ENCODE measurements at regions not wholly inside any gene's neighbourhood (a gene's known extent, or its start where the extent isn't known, plus 50 kb on each side); places are given as distances from the start of the nearest gene placed in this dataset.

- no peaks in the 10 kb centered on the region for H3K9me3 ChIP-seq (ENCODE audit: low read depth, low read length, poor library complexity, severe bottlenecking)
- ChIA-PET CTCF (no interaction called here), POLR2A (ENCODE audit: low non-redundant PET) (no interaction called here)
- no peaks in the 10 kb centered on the region for H3K4me1 ChIP-seq (ENCODE audit: insufficient read depth, low read length, poor library complexity, severe bottlenecking)
- no peak for TF ChIP-seq CTCF (conservative IDR thresholded peaks at IDR 0.05; ENCODE audit: low read depth, low read length)
- no peak for TF ChIP-seq EZH2 (IDR thresholded peaks at IDR 0.05; ENCODE audit: borderline replicate concordance, low read depth, low read length, poor library complexity, severe bottlenecking)
- H3K27me3 ChIP-seq (replicated peaks; ENCODE audit: insufficient read depth, low read depth, low read length, poor library complexity): no peaks in the 10 kb centered on the region
- DNase-seq (ENCODE audit: low spot score): no peak
- BruUV-seq (replicated peaks): no TSS peak
- no peak overlapping the region for H3K4me3 ChIP-seq (ENCODE audit: low read depth, low read length, poor library complexity, severe bottlenecking)
- no peak overlapping the region for H3K27ac ChIP-seq (ENCODE audit: low read depth, low read length, poor library complexity, severe bottlenecking)
- intact Hi-C loops (cut with micrococcal nuclease; ENCODE audit: unreplicated experiment): no loop called here
- H3K36me3 ChIP-seq (ENCODE audit: insufficient read depth, low read length, poor library complexity, severe bottlenecking): no peaks in the 10 kb centered on the region
Measured at GRCh38 chr15:94934440-94934839, 703.1 kb downstream of the MCTP2 start.

GRCh38 chr15:94937242-94937641 lies 705.9 kb downstream of the MCTP2 start:
- CTCF ChIA-PET: no interaction called here
- Histone ChIP-seq H3K4me3 (ENCODE audit: low read depth, low read length, poor library complexity, severe bottlenecking) (no peak overlapping the region), H3K4me1 (ENCODE audit: insufficient read depth, low read length, poor library complexity, severe bottlenecking) (no peaks in the 10 kb centered on the region), H3K27me3 (replicated peaks; ENCODE audit: insufficient read depth, low read depth, low read length, poor library complexity) (no peaks in the 10 kb centered on the region), H3K36me3 (ENCODE audit: insufficient read depth, low read length, poor library complexity, severe bottlenecking) (no peaks in the 10 kb centered on the region), H3K9me3 (ENCODE audit: low read depth, low read length, poor library complexity, severe bottlenecking) (no peaks in the 10 kb centered on the region), H3K27ac (ENCODE audit: low read depth, low read length, poor library complexity, severe bottlenecking) (no peak overlapping the region)
- TF ChIP-seq EZH2 (IDR thresholded peaks at IDR 0.05; ENCODE audit: borderline replicate concordance, low read depth, low read length, poor library complexity, severe bottlenecking): no peak
- TF ChIP-seq CTCF (conservative IDR thresholded peaks at IDR 0.05; ENCODE audit: low read depth, low read length): no peak
- no TSS peak for BruUV-seq (replicated peaks)
- intact Hi-C loops (cut with micrococcal nuclease; ENCODE audit: unreplicated experiment): no loop called here
- POLR2A ChIA-PET (ENCODE audit: low non-redundant PET): no interaction called here
- no peak for DNase-seq (ENCODE audit: low spot score)

GRCh38 chr15:94943888-94944287 lies 712.5 kb downstream of the MCTP2 start:
- Histone ChIP-seq H3K27me3 (replicated peaks; ENCODE audit: insufficient read depth, low read depth, low read length, poor library complexity) (no peaks in the 10 kb centered on the region), H3K4me1 (ENCODE audit: insufficient read depth, low read length, poor library complexity, severe bottlenecking) (no peaks in the 10 kb centered on the region), H3K9me3 (ENCODE audit: low read depth, low read length, poor library complexity, severe bottlenecking) (no peaks in the 10 kb centered on the region), H3K4me3 (ENCODE audit: low read depth, low read length, poor library complexity, severe bottlenecking) (no peak overlapping the region), H3K27ac (ENCODE audit: low read depth, low read length, poor library complexity, severe bottlenecking) (no peak overlapping the region), H3K36me3 (ENCODE audit: insufficient read depth, low read length, poor library complexity, severe bottlenecking) (no peaks in the 10 kb centered on the region)
- ChIA-PET CTCF (no interaction called here), POLR2A (ENCODE audit: low non-redundant PET) (no interaction called here)
- intact Hi-C loops (cut with micrococcal nuclease; ENCODE audit: unreplicated experiment): no loop called here
- no peak for DNase-seq (ENCODE audit: low spot score)
- TF ChIP-seq CTCF (conservative IDR thresholded peaks at IDR 0.05; ENCODE audit: low read depth, low read length) (no peak), EZH2 (IDR thresholded peaks at IDR 0.05; ENCODE audit: borderline replicate concordance, low read depth, low read length, poor library complexity, severe bottlenecking) (no peak)
- no TSS peak for BruUV-seq (replicated peaks)
